Cardiac septum (tissue), 1 donor: ENCODE measurements at regions not wholly inside any gene's neighbourhood (a gene's known extent, or its start where the extent isn't known, plus 50 kb on each side); places are given as distances from the start of the nearest gene placed in this dataset.
A peak's percentile ranks its signal among the peaks of the same experiment; 100 is the strongest.

Experiments used
- DNase-seq: peaks from one replicate; pipeline ENCODE4 v3.0.0-alpha.2; 2020; ENCODE audit warnings: low spot score
- intact Hi-C: fragments of 100-400 bp; cut with DNase I; formaldehyde crosslinking; loops from one replicate; pipeline ENCODE4 v1.14.0; 2022
- donor health status: DM: no; HTN: no; CAD: no.

- intact Hi-C loops, result no loop called here
- DNase-seq, result no peak
These were observed 95.4 kb upstream of the TENT5A start for GRCh38 chr6:81847866-81848265.

- intact Hi-C loops, result no loop called here
- no peak for DNase-seq
These were observed 92.2 kb upstream of the TENT5A start for GRCh38 chr6:81844686-81845085.

GRCh38 chr6:81843302-81843701 lies 90.8 kb upstream of the TENT5A start:
- DNase-seq, result no peak
- intact Hi-C loops, result no loop called here

- intact Hi-C loops, result no loop called here
- no peak for DNase-seq
These were observed 89.8 kb upstream of the TENT5A start for GRCh38 chr6:81842254-81842653.

GRCh38 chr6:81838724-81839426 lies 86.4 kb upstream of the TENT5A start:
- DNase-seq, result no peak
- intact Hi-C loops, result no loop called here

- intact Hi-C loops, result no loop called here
- DNase-seq, result no peak
These were observed 85.5 kb upstream of the TENT5A start for GRCh38 chr6:81838031-81838430.

- intact Hi-C loops, result no loop called here
- peak; percentile 78 for DNase-seq
These were observed 81.7 kb upstream of the TENT5A start for GRCh38 chr6:81834141-81834681.

- intact Hi-C loops, result no loop called here
- DNase-seq, result no peak
These were observed 79.8 kb upstream of the TENT5A start for GRCh38 chr6:81832304-81832703.

GRCh38 chr6:81831274-81831673 lies 78.8 kb upstream of the TENT5A start:
- intact Hi-C loops, result no loop called here

GRCh38 chr6:81826784-81827183 lies 74.3 kb upstream of the TENT5A start:
- intact Hi-C loops, result no loop called here
- DNase-seq, result no peak

More at GRCh38 chr6:81831274-81831673, 78.8 kb upstream of the TENT5A start:
- no peak for DNase-seq

GRCh38 chr6:81822568-81822967 lies 70.1 kb upstream of the TENT5A start:
- no peak for DNase-seq
- intact Hi-C loops, result no loop called here

- intact Hi-C loops, result no loop called here
- DNase-seq, result no peak
These were observed 69.0 kb upstream of the TENT5A start for GRCh38 chr6:81821449-81821848.

GRCh38 chr6:81820980-81821379 lies 68.5 kb upstream of the TENT5A start:
- DNase-seq, result no peak
- intact Hi-C loops, result no loop called here

GRCh38 chr6:81820422-81820821 lies 67.9 kb upstream of the TENT5A start:
- intact Hi-C loops, result no loop called here
- no peak for DNase-seq

GRCh38 chr6:81819767-81820166 lies 67.3 kb upstream of the TENT5A start:
- intact Hi-C loops, result no loop called here
- DNase-seq, result no peak

GRCh38 chr6:81818901-81819361 lies 66.5 kb upstream of the TENT5A start:
- intact Hi-C loops, result no loop called here

GRCh38 chr6:81816380-81816779 lies 63.9 kb upstream of the TENT5A start:
- intact Hi-C loops, result no loop called here

More at GRCh38 chr6:81818901-81819361, 66.5 kb upstream of the TENT5A start:
- DNase-seq, result no peak

GRCh38 chr6:81814370-81815076 lies 62.0 kb upstream of the TENT5A start:
- intact Hi-C loops, result no loop called here
- DNase-seq, result no peak

More at GRCh38 chr6:81816380-81816779, 63.9 kb upstream of the TENT5A start:
- no peak for DNase-seq

- no peak for DNase-seq
- intact Hi-C loops, result no loop called here
These were observed 60.8 kb upstream of the TENT5A start for GRCh38 chr6:81813305-81813704.

- DNase-seq, result no peak
- intact Hi-C loops, result no loop called here
These were observed 59.9 kb upstream of the TENT5A start for GRCh38 chr6:81812401-81812800.
